Testis (tissue), 2 donors: ENCODE measurements at regions not wholly inside any gene's neighbourhood (a gene's known extent, or its start where the extent isn't known, plus 50 kb on each side); places are given as distances from the start of the nearest gene placed in this dataset.

Source experiments
- DNase-seq: peaks from one replicate; pipeline ENCODE4 v3.0.0-alpha.2; 2019
- H3K27ac ChIP-seq, 2 donors: fragments of 200-600 bp; sonication (generic); one replicate each; pipeline ENCODE4 v1.5.1; 2019
- H3K27me3 ChIP-seq: fragments of 200-600 bp; sonication (generic); one replicate; pipeline ENCODE4 v1.5.1; 2019
- H3K36me3 ChIP-seq: fragments of 200-600 bp; sonication (generic); one replicate; pipeline ENCODE4 v1.5.1; 2017; ENCODE audit warnings: low read depth; ENCODE audit errors: missing control alignments
- H3K4me1 ChIP-seq: fragments of 200-600 bp; sonication (generic); one replicate; pipeline ENCODE4 v1.5.1; 2019
- H3K4me3 ChIP-seq, 2 donors: fragments of 200-600 bp; sonication (generic); one replicate each; pipeline ENCODE4 v1.5.1; 2017 to 2019
- H3K9me3 ChIP-seq: fragments of 200-600 bp; sonication (generic); one replicate; pipeline ENCODE4 v1.5.1; 2017
- POLR2A ChIP-seq: fragments of 450-650 bp; IDR thresholded peaks from one replicate; pipeline ENCODE4 v1.6.1; 2017; ENCODE audit warnings: antibody characterized with exemption, mild to moderate bottlenecking, moderate library complexity
- WGBS, 2 donors: methylation state at CpG; one replicate each; pipeline ENCODE4 v1.1.5; 2018; 5-methylcytosine and 5-hydroxymethylcytosine counted together
- intact Hi-C: fragments of 100-400 bp; cut with DNase I; formaldehyde crosslinking; loops from one replicate; pipeline ENCODE4 v1.15.1; 2023; ENCODE audit warnings: low total_unique reads
- TF ChIP-seq, protein P1 (sequence below), 3 experiments: fragments of 450-650 bp in 2 of 3; fragments of 200-600 bp in 1 of 3; sonication (generic) in 1 of 3; IDR thresholded peaks; one replicate each; pipeline ENCODE4 v1.5.1; 2016 to 2019; ENCODE audit warnings: antibody characterized with exemption in 3 of 3, mild to moderate bottlenecking in 2 of 3, moderate library complexity in 1 of 3

DNA sequence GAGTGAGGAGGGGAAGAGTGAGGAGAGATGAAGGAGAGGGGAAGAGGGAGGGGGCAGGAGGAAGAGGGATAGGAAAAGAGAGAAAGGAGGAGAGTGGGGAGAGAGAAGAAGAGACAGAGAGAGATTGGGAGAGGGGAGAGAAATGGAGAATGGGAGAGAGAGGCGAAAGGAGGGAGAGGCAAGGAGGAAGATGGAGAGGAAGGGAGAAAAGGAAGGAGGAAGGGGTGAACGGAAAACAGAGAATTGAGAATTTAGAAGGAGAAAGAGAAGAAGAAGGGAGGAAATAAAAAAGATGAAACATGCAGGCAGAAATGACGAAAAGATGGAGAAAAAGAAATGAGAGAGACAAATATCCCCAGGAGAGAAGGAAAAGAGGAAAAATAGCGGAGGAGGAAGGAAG is 502.8 kb downstream of the MN1 start:
- TF ChIP-seq, protein P1, sequence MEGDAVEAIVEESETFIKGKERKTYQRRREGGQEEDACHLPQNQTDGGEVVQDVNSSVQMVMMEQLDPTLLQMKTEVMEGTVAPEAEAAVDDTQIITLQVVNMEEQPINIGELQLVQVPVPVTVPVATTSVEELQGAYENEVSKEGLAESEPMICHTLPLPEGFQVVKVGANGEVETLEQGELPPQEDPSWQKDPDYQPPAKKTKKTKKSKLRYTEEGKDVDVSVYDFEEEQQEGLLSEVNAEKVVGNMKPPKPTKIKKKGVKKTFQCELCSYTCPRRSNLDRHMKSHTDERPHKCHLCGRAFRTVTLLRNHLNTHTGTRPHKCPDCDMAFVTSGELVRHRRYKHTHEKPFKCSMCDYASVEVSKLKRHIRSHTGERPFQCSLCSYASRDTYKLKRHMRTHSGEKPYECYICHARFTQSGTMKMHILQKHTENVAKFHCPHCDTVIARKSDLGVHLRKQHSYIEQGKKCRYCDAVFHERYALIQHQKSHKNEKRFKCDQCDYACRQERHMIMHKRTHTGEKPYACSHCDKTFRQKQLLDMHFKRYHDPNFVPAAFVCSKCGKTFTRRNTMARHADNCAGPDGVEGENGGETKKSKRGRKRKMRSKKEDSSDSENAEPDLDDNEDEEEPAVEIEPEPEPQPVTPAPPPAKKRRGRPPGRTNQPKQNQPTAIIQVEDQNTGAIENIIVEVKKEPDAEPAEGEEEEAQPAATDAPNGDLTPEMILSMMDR (IDR thresholded peaks at IDR 0.05), result no peak
- TF ChIP-seq POLR2A, result no peak
- intact Hi-C loops, result no loop called here
- Histone ChIP-seq H3K9me3 (no peaks in the 10 kb centered on the region), H3K36me3 (no peaks in the 10 kb centered on the region), H3K27ac (no peak overlapping the region), H3K4me1 (no peaks in the 10 kb centered on the region), H3K27me3 (no peaks in the 10 kb centered on the region), H3K4me3 (no peak overlapping the region)
- 35 to 46% methylated on average over 4 of the region's 4 CpGs for WGBS, 2 donors
- no peak for DNase-seq

DNA sequence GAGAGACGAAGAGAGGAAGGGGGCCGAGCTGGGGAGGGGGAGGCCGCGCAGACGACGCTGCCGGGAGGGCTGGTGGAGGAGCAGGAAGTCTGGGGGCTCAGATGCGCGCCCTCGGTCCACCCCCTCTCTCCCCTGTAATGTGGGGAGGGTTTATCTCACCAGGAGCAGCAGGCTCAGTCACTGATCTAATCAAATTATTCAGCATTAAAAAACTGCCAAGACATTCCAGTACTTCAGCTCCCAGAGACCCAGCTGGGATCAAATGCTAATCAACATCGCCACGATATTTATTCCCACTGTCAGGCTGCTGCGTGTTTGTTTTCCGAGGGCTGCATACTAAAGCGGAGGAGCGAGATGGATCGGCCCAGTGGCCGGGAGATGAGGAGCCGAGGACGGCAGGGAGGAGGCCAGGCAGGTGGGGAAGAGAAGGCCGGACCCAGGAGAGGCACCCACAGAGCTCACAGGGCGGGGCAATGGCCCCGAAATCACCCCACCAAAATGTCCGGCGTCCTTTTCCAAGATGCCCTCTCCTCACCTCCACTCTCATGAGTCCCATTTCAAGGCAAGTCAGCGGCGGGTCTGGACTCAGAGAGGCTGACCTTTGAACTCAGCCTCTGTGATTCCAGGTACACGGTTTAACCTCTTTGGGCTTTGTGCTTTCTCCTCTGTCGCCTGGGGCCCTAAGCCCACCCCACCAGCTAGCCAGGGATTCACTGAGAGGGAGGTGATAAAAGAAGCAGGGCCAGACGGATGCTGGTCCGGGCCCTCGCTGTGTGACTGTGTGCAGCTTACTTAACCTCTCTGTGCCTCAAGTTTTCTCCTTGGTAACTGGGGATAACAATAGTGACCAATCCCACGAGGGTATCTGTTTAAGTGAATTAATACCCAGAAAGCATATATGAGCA is 502.1 kb downstream of the MN1 start:
- TF ChIP-seq, protein P1 (IDR thresholded peaks at IDR 0.05), result no peak
- no peak for TF ChIP-seq POLR2A
- Histone ChIP-seq H3K4me1 (no peaks in the 10 kb centered on the region), H3K36me3 (no peaks in the 10 kb centered on the region), H3K9me3 (no peaks in the 10 kb centered on the region), H3K27me3 (no peaks in the 10 kb centered on the region), H3K4me3 (no peak overlapping the region), H3K27ac (no peak overlapping the region)
- DNase-seq, result no peak
- intact Hi-C loops, result no loop called here
- WGBS, 2 donors, result 20 to 30% methylated on average over 31 to 33 of the region's 33 CpGs

DNA sequence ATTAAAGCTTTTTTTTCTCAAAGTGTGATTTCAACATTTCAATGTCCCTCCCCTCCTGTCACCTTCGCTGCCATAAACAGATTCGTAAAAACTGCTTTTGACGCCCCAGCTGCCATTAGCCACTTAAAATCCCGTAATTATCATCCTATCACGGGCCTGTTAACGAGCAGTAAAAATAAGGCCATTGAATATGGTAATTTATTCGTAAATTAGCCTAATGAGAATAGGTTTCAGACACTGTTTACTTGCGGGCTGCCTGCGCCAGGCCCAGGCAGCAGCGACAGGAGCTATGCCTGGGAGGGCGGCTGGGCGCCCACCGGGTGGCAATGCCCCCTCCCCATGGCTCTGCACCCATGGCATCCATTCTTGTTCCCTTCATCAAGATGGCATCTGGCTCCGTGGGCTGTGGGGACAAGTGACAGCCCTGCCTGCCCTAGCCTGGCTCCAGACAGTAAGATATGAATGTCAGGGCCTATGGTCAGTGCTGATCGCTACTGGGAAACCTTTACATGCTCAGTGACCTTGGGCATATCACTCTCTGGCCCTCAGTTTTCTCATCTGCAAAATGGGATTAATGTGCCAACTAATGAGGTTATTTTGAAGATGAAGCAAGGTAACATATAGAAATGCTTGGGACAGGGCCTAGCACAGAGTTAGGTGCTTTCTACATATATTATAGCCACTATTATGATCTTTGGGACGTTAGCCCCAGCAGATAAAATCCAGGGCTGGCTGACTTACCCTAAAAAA is 500.8 kb downstream of the MN1 start:
- WGBS, 2 donors, result 84 to 89% methylated on average over 16 of the region's 16 CpGs
- H3K4me1 ChIP-seq, result no peaks in the 10 kb centered on the region
- TF ChIP-seq, protein P1 (IDR thresholded peaks at IDR 0.05), result no peak
- no peak for TF ChIP-seq POLR2A
- H3K27ac ChIP-seq, result no peak overlapping the region
- DNase-seq, result no peak
- no peaks in the 10 kb centered on the region for H3K27me3 ChIP-seq
- H3K36me3 ChIP-seq, result no peaks in the 10 kb centered on the region
- intact Hi-C loops, result no loop called here
- no peak overlapping the region for H3K4me3 ChIP-seq
- H3K9me3 ChIP-seq, result no peaks in the 10 kb centered on the region

DNA sequence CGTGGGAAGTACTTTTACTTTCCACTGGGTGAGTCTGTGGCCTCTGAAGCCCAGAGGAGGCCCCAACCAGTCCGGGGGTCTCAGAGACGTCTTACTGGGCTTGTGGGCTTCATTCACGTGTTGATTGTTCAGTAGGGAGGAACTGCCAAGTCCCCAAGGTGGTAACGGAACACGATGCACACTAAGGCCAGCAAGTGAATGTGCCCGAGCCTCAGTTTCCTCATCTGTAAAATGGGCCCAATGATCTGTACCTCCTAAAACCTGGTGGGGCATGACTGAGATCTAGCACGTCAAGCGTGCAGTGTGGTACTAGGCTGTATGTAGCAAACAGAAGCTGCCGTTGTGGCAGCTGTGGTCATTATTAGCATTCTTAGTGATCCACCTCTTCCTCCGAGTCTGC is 499.1 kb downstream of the MN1 start:
- Histone ChIP-seq H3K27ac (no peak overlapping the region), H3K36me3 (no peaks in the 10 kb centered on the region), H3K4me3 (no peak overlapping the region), H3K9me3 (no peaks in the 10 kb centered on the region), H3K27me3 (no peaks in the 10 kb centered on the region), H3K4me1 (no peaks in the 10 kb centered on the region)
- WGBS, 2 donors, result 86 to 88% methylated on average over 11 of the region's 11 CpGs
- no peak for DNase-seq
- TF ChIP-seq POLR2A, result no peak
- TF ChIP-seq, protein P1 (IDR thresholded peaks at IDR 0.05), result no peak
- intact Hi-C loops, result no loop called here
